ENCODE measurements at regions not wholly inside any gene's neighbourhood (a gene's known extent, or its start where the extent isn't known, plus 50 kb on each side); places are given as distances from the start of the nearest gene placed in this dataset.
A peak's percentile ranks its signal among the peaks of the same experiment; 100 is the strongest.
"Not testable (repeated sequence)": the region's sequence is repeated elsewhere in the genome, so short reads cannot be mapped to it uniquely, and the experiment has no call there.

GRCh38 chr5:163309914-163310313 is 127.5 kb upstream of the CCNG1 start:
- DNase-seq: no peak

- no peak for DNase-seq
Measured at GRCh38 chr5:163310997-163311396, 126.4 kb upstream of the CCNG1 start.

GRCh38 chr5:163312598-163312997 is 124.8 kb upstream of the CCNG1 start:
- no peak for DNase-seq

- not testable (repeated sequence) for DNase-seq
Measured at GRCh38 chr5:163313049-163313448, 124.3 kb upstream of the CCNG1 start.

- DNase-seq: not testable (repeated sequence)
Measured at GRCh38 chr5:163316374-163316773, 121.0 kb upstream of the CCNG1 start.

GRCh38 chr5:163318707-163319106 is 118.7 kb upstream of the CCNG1 start:
- DNase-seq: no peak

GRCh38 chr5:163321511-163321910 is 115.9 kb upstream of the CCNG1 start:
- no peak for DNase-seq

GRCh38 chr5:163330723-163331668 is 106.4 kb upstream of the CCNG1 start:
- no peak for DNase-seq

GRCh38 chr5:163336074-163336473 is 101.3 kb upstream of the CCNG1 start:
- not testable (repeated sequence) for DNase-seq

GRCh38 chr5:163339148-163339547 is 98.2 kb upstream of the CCNG1 start:
- no peak for DNase-seq

GRCh38 chr5:163340378-163340777 is 97.0 kb upstream of the CCNG1 start:
- not testable (repeated sequence) for DNase-seq

- DNase-seq: no peak
Measured at GRCh38 chr5:163342306-163342705, 95.1 kb upstream of the CCNG1 start.

- DNase-seq: no peak
Measured at GRCh38 chr5:163345216-163345615, 92.2 kb upstream of the CCNG1 start.

- peak; percentile 33 for DNase-seq
Measured at GRCh38 chr5:163347671-163348070, 89.7 kb upstream of the CCNG1 start.

- no peak for DNase-seq
Measured at GRCh38 chr5:163350083-163350482, 87.3 kb upstream of the CCNG1 start.

GRCh38 chr5:163352531-163352930 is 84.9 kb upstream of the CCNG1 start:
- no peak for DNase-seq

- not testable (repeated sequence) for DNase-seq
Measured at GRCh38 chr5:163355811-163356210, 81.6 kb upstream of the CCNG1 start.

- no peak for DNase-seq
Measured at GRCh38 chr5:163357636-163358035, 79.8 kb upstream of the CCNG1 start.

- no peak for DNase-seq
Measured at GRCh38 chr5:163360656-163361055, 76.7 kb upstream of the CCNG1 start.

- DNase-seq: no peak
Measured at GRCh38 chr5:163361450-163361849, 75.9 kb upstream of the CCNG1 start.

- no peak for DNase-seq
Measured at GRCh38 chr5:163362840-163363371, 74.5 kb upstream of the CCNG1 start.

GRCh38 chr5:163363389-163363788 is 74.0 kb upstream of the CCNG1 start:
- DNase-seq: no peak

- DNase-seq: no peak
Measured at GRCh38 chr5:163366757-163367156, 70.6 kb upstream of the CCNG1 start.

GRCh38 chr5:163369776-163370385 is 67.5 kb upstream of the CCNG1 start:
- DNase-seq: no peak

Data from activated naive CD4-positive, alpha-beta T cell treated with Interleukin-2 at 50 U/mL for 16 hours (primary cell).